Panc1 (cell line): ENCODE measurements at regions not wholly inside any gene's neighbourhood (a gene's known extent, or its start where the extent isn't known, plus 50 kb on each side); places are given as distances from the start of the nearest gene placed in this dataset.

ENCODE experiments used
- ATAC-seq: fragments of 200-7000 bp; cut with Tn5 transposase; 2 replicates; pipeline ENCODE4 v1.9.1; 2020; ENCODE audit warnings: mild to moderate bottlenecking, moderate library complexity
- BruUV-seq: library from RNA; stranded (reverse); fragments of 400-500 nt; replicated peaks from 2 replicates; lab custom pipeline; 2021; lab: Mats Ljungman, UMichigan
- CTCF ChIA-PET: fragments of 300-600 bp; sonication (Branson Sonifier 250); formaldehyde crosslinking; loops from one replicate; lab custom pipeline; 2022; ENCODE audit warnings: antibody characterized with exemption; lab: Charles Lee
- POLR2A ChIA-PET: fragments of 300-600 bp; sonication (Branson Sonifier 250); formaldehyde crosslinking; loops from one replicate; lab custom pipeline; 2022; ENCODE audit warnings: antibody characterized with exemption; lab: Charles Lee
- DNase-seq: peaks from one replicate; pipeline ENCODE4 v3.0.0-alpha.2; 2010; ENCODE audit warnings: low read depth, low spot score
- H3K27ac ChIP-seq: 2 replicates; pipeline ENCODE4 v1.5.1; 2011; ENCODE audit warnings: mild to moderate bottlenecking, low read length, inconsistent platforms
- H3K27me3 ChIP-seq: fragments of 200-500 bp; sonication (Bioruptor generic); 2 replicates; pipeline ENCODE4 v1.6.0; 2014; ENCODE audit warnings: low read length, inconsistent platforms; ENCODE audit not compliant: control insufficient read depth, insufficient read depth
- H3K36me3 ChIP-seq: fragments of 200-500 bp; sonication (Bioruptor generic); 2 replicates; pipeline ENCODE4 v1.5.1; 2014; ENCODE audit warnings: inconsistent platforms, mild to moderate bottlenecking, low read length, moderate library complexity; ENCODE audit not compliant: control insufficient read depth, insufficient read depth
- H3K4me1 ChIP-seq: 2 replicates; pipeline ENCODE4 v1.5.1; 2011; ENCODE audit warnings: inconsistent platforms, mild to moderate bottlenecking, low read length, moderate library complexity; ENCODE audit not compliant: control insufficient read depth, insufficient read depth
- H3K4me3 ChIP-seq, 2 experiments: 2 replicates each; pipeline ENCODE4 v1.5.1; 2011 to 2012; ENCODE audit warnings: low read depth in 2 of 2, low read length in 2 of 2, mild to moderate bottlenecking in 2 of 2, inconsistent platforms in 1 of 2, moderate library complexity in 1 of 2
- H3K9me3 ChIP-seq: fragments of 200-500 bp; sonication (Bioruptor generic); 2 replicates; pipeline ENCODE4 v1.5.1; 2014; ENCODE audit warnings: low read depth, mild to moderate bottlenecking, inconsistent platforms, low read length, moderate library complexity; ENCODE audit not compliant: control insufficient read depth, insufficient read depth
- CTCF ChIP-seq: fragments of 450-650 bp; IDR thresholded peaks from 2 replicates; pipeline ENCODE4 v1.5.1; 2017; ENCODE audit warnings: mild to moderate bottlenecking
- POLR2AphosphoS5 ChIP-seq: IDR thresholded peaks from 2 replicates; pipeline ENCODE4 v1.6.1; 2012; ENCODE audit warnings: mild to moderate bottlenecking, low read depth, low read length, moderate library complexity
- SIN3A ChIP-seq: IDR thresholded peaks from 2 replicates; pipeline ENCODE4 v1.6.1; 2012; ENCODE audit warnings: low read depth, mild to moderate bottlenecking, low read length, moderate library complexity, borderline replicate concordance; ENCODE audit not compliant: insufficient read depth
- TCF7L2 ChIP-seq: IDR thresholded peaks from 2 replicates; pipeline ENCODE4 v1.6.1; 2011; ENCODE audit warnings: mild to moderate bottlenecking, low read depth, low read length, inconsistent platforms
- in situ Hi-C: cut with HindIII; loops from 2 replicates; pipeline ENCODE4 v1.10.0; 2016; ENCODE audit warnings: low sequenced_read_pairs, low pct_unique_long_range_greater_than_20kb
- intact Hi-C: fragments of 100-400 bp; cut with micrococcal nuclease; formaldehyde crosslinking; loops from one replicate; pipeline ENCODE4 v1.10.0; 2022; ENCODE audit not compliant: unreplicated experiment
- TF ChIP-seq, protein P1 (sequence below), 2 experiments: IDR thresholded peaks; 2 replicates each; pipeline ENCODE4 v1.6.1; 2011 to 2012; ENCODE audit warnings: low read depth in 2 of 2, control low read depth in 1 of 2, low read length in 1 of 2, mild to moderate bottlenecking in 1 of 2, moderate library complexity in 1 of 2; ENCODE audit not compliant: insufficient read depth in 1 of 2

DNA sequence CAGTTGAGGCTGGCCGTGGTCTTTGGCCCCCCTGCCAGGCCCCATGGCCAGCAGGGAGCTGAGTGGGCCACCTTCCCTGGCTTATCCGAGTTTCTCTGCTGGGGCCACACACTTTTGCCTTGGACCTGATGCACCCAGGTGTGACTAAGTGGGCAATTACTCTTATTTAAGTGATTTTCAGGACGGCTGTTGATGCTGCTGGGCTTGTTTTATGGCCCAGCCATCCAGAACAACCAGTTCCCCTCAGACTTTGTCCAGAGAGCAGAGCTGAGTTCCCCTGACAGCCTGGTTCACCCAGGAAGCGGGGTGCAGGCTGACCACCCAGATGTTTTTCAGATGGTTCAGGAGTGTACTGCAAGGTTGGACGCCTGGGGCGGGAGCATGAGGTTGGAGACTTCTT, 68.8 kb downstream of the GLI2 start:
- TF ChIP-seq CTCF (no peak), TCF7L2 (no peak), POLR2AphosphoS5 (no peak), SIN3A (no peak)
- TF ChIP-seq, protein P1, sequence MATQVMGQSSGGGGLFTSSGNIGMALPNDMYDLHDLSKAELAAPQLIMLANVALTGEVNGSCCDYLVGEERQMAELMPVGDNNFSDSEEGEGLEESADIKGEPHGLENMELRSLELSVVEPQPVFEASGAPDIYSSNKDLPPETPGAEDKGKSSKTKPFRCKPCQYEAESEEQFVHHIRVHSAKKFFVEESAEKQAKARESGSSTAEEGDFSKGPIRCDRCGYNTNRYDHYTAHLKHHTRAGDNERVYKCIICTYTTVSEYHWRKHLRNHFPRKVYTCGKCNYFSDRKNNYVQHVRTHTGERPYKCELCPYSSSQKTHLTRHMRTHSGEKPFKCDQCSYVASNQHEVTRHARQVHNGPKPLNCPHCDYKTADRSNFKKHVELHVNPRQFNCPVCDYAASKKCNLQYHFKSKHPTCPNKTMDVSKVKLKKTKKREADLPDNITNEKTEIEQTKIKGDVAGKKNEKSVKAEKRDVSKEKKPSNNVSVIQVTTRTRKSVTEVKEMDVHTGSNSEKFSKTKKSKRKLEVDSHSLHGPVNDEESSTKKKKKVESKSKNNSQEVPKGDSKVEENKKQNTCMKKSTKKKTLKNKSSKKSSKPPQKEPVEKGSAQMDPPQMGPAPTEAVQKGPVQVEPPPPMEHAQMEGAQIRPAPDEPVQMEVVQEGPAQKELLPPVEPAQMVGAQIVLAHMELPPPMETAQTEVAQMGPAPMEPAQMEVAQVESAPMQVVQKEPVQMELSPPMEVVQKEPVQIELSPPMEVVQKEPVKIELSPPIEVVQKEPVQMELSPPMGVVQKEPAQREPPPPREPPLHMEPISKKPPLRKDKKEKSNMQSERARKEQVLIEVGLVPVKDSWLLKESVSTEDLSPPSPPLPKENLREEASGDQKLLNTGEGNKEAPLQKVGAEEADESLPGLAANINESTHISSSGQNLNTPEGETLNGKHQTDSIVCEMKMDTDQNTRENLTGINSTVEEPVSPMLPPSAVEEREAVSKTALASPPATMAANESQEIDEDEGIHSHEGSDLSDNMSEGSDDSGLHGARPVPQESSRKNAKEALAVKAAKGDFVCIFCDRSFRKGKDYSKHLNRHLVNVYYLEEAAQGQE (IDR thresholded peaks at IDR 0.05; ENCODE audit: insufficient read depth in 1 of 2, low read depth in 2 of 2, low read length in 1 of 2), result no peak
- Histone ChIP-seq H3K27ac (no peak overlapping the region), H3K36me3 (no peaks in the 10 kb centered on the region), H3K27me3 (no peaks in the 10 kb centered on the region), H3K4me3 (no peak overlapping the region), H3K4me1 (no peaks in the 10 kb centered on the region), H3K9me3 (no peaks in the 10 kb centered on the region)
- intact Hi-C loops, result no loop called here
- POLR2A ChIA-PET, result no interaction called here
- no TSS peak for BruUV-seq
- in situ Hi-C loops, result no loop called here
- CTCF ChIA-PET, result no interaction called here
- no peak for DNase-seq
- no peak for ATAC-seq

- Histone ChIP-seq H3K4me1 (no peaks in the 10 kb centered on the region), H3K27ac (no peak overlapping the region), H3K27me3 (no peaks in the 10 kb centered on the region), H3K36me3 (no peaks in the 10 kb centered on the region), H3K9me3 (no peaks in the 10 kb centered on the region), H3K4me3 (no peak overlapping the region)
- TF ChIP-seq, protein P1 (IDR thresholded peaks at IDR 0.05; ENCODE audit: insufficient read depth in 1 of 2, low read depth in 2 of 2, low read length in 1 of 2), result no peak
- TF ChIP-seq TCF7L2 (no peak), CTCF (no peak), POLR2AphosphoS5 (no peak), SIN3A (no peak)
- in situ Hi-C loops, result no loop called here
- DNase-seq (no peak), ATAC-seq (no peak)
- no TSS peak for BruUV-seq
- POLR2A ChIA-PET, result no interaction called here
- intact Hi-C loops, result no loop called here
- CTCF ChIA-PET, result no interaction called here
Measured at GRCh38 chr2:120805011-120805410, 69.3 kb downstream of the GLI2 start.
